IMR-90 (cell line): ENCODE measurements at regions not wholly inside any gene's neighbourhood (a gene's known extent, or its start where the extent isn't known, plus 50 kb on each side); places are given as distances from the start of the nearest gene placed in this dataset.

Experiments
- ATAC-seq: fragments of 200-7000 bp; cut with Tn5 transposase; 2 replicates; pipeline ENCODE4 v1.9.1; 2020; ENCODE audit warnings: low read depth, mild to moderate bottlenecking, moderate library complexity
- BruUV-seq: library from RNA; stranded (reverse); fragments of 400-500 nt; replicated peaks from 2 replicates; lab custom pipeline; 2021; lab: Mats Ljungman, UMichigan
- CTCF ChIA-PET: fragments of 300-600 bp; formaldehyde crosslinking; extraction: SDS; loops from one replicate; lab custom pipeline; 2021; ENCODE audit warnings: antibody characterized with exemption; lab: Yijun Ruan, JAX
- POLR2A ChIA-PET: fragments of 300-600 bp; sonication (Branson Sonifier 250); formaldehyde crosslinking; loops from one replicate; lab custom pipeline; 2022; ENCODE audit warnings: antibody characterized with exemption; ENCODE audit not compliant: unreplicated experiment; lab: Charles Lee
- DNase-seq: peaks from one replicate; pipeline ENCODE4 v3.0.0; 2013
- H2AFZ ChIP-seq: replicated peaks from 2 replicates; pipeline ENCODE3; 2013; ENCODE audit warnings: low read length, mild to moderate bottlenecking; ENCODE audit not compliant: poor library complexity
- H2AK5ac ChIP-seq: 2 replicates; pipeline ENCODE4 v1.6.1; 2013; ENCODE audit warnings: low read depth, low read length, inconsistent platforms
- H2AK9ac ChIP-seq: replicated peaks from 2 replicates; pipeline ENCODE3; 2013; ENCODE audit warnings: mild to moderate bottlenecking, low read depth, low read length, moderate library complexity; ENCODE audit not compliant: poor library complexity
- H2BK120ac ChIP-seq: 2 replicates; pipeline ENCODE4 v1.6.1; 2013; ENCODE audit warnings: low read depth, low read length, inconsistent platforms
- H2BK15ac ChIP-seq: 3 replicates; pipeline ENCODE4 v1.6.1; 2013; ENCODE audit warnings: low read depth, low read length, inconsistent platforms
- H2BK20ac ChIP-seq: 2 replicates; pipeline ENCODE4 v1.6.1; 2013; ENCODE audit warnings: low read depth, mild to moderate bottlenecking, inconsistent platforms, low read length, moderate library complexity
- H2BK5ac ChIP-seq: 2 replicates; pipeline ENCODE4 v1.6.1; 2013; ENCODE audit warnings: mild to moderate bottlenecking, low read depth, low read length, inconsistent platforms; ENCODE audit not compliant: poor library complexity, severe bottlenecking
- H3K14ac ChIP-seq: replicated peaks from 2 replicates; pipeline ENCODE4 v1.6.1; 2013; ENCODE audit warnings: low read depth, low read length, inconsistent platforms
- H3K18ac ChIP-seq: 2 replicates; pipeline ENCODE4 v1.6.1; 2013; ENCODE audit warnings: low read depth, low read length, control low read depth
- H3K23ac ChIP-seq: 2 replicates; pipeline ENCODE4 v1.6.1; 2013; ENCODE audit warnings: low read depth, low read length, inconsistent platforms
- H3K27ac ChIP-seq: 2 replicates; pipeline ENCODE4 v1.5.1; 2013; ENCODE audit warnings: mild to moderate bottlenecking, control low read depth, low read length; ENCODE audit not compliant: insufficient read depth
- H3K27me3 ChIP-seq: 2 replicates; pipeline ENCODE4 v1.6.1; 2013; ENCODE audit warnings: low read length; ENCODE audit not compliant: control insufficient read depth, insufficient read depth
- H3K36me3 ChIP-seq: 2 replicates; pipeline ENCODE4 v1.6.1; 2013; ENCODE audit warnings: low read length, mixed read lengths; ENCODE audit not compliant: control insufficient read depth, insufficient read depth
- H3K4ac ChIP-seq: 2 replicates; pipeline ENCODE4 v1.6.1; 2013; ENCODE audit warnings: low read depth, low read length, inconsistent platforms
- H3K4me1 ChIP-seq: 2 replicates; pipeline ENCODE4 v1.6.1; 2013; ENCODE audit warnings: low read length, mixed read lengths; ENCODE audit not compliant: control insufficient read depth, insufficient read depth
- H3K4me2 ChIP-seq: 2 replicates; pipeline ENCODE4 v1.6.1; 2013; ENCODE audit warnings: low read depth, mild to moderate bottlenecking, control low read depth, low read length, moderate library complexity
- H3K4me3 ChIP-seq: 2 replicates; pipeline ENCODE4 v1.5.1; 2013; ENCODE audit warnings: low read depth, mild to moderate bottlenecking, control low read depth, low read length, moderate library complexity; ENCODE audit not compliant: insufficient read depth
- H3K56ac ChIP-seq: 2 replicates; pipeline ENCODE4 v1.6.1; 2013; ENCODE audit warnings: low read length, inconsistent platforms; ENCODE audit not compliant: insufficient read depth; ENCODE audit errors: extremely low read depth
- H3K79me1 ChIP-seq, 2 experiments: 2 replicates each; pipeline ENCODE4 v1.6.1; 2013; ENCODE audit warnings: low read length in 2 of 2, inconsistent platforms in 1 of 2, low read depth in 1 of 2
- H3K9ac ChIP-seq: 2 replicates; pipeline ENCODE4 v1.6.1; 2013; ENCODE audit warnings: low read depth, low read length, control low read depth
- H3K9me1 ChIP-seq: 2 replicates; pipeline ENCODE4 v1.6.1; 2013; ENCODE audit warnings: low read length, inconsistent platforms; ENCODE audit not compliant: insufficient read depth
- H3K9me3 ChIP-seq: 2 replicates; pipeline ENCODE4 v1.6.1; 2013; ENCODE audit warnings: low read length; ENCODE audit not compliant: control insufficient read depth, insufficient read depth
- H4K20me1 ChIP-seq: 2 replicates; pipeline ENCODE4 v1.6.1; 2013; ENCODE audit warnings: low read length, inconsistent platforms; ENCODE audit not compliant: insufficient read depth
- H4K5ac ChIP-seq: 2 replicates; pipeline ENCODE4 v1.6.1; 2013; ENCODE audit warnings: mild to moderate bottlenecking, low read depth, low read length, control low read depth
- H4K8ac ChIP-seq, 2 experiments: 2 replicates each; pipeline ENCODE4 v1.6.1; 2013; ENCODE audit warnings: low read depth in 2 of 2, low read length in 2 of 2, control low read depth in 1 of 2, inconsistent platforms in 1 of 2
- H4K91ac ChIP-seq: 2 replicates; pipeline ENCODE4 v1.6.1; 2013; ENCODE audit warnings: low read depth, low read length, inconsistent platforms; ENCODE audit not compliant: insufficient read depth
- CEBPB ChIP-seq: IDR thresholded peaks from 2 replicates; pipeline ENCODE4 v1.6.1; 2012; ENCODE audit warnings: low read depth, low read length, improper control_type of control experiment
- MXI1 ChIP-seq: IDR thresholded peaks from 2 replicates; pipeline ENCODE4 v1.6.1; 2012; ENCODE audit warnings: low read depth, mild to moderate bottlenecking, low read length, moderate library complexity, borderline replicate concordance
- RAD21 ChIP-seq: IDR thresholded peaks from 2 replicates; pipeline ENCODE4 v1.6.1; 2012; ENCODE audit warnings: low read length, improper control_type of control experiment
- RFX5 ChIP-seq: IDR thresholded peaks from 2 replicates; pipeline ENCODE4 v1.8.0; 2012; ENCODE audit warnings: low read depth, mild to moderate bottlenecking, low read length, moderate library complexity
- WGBS, 2 experiments: methylation state at CpG; one replicate each; pipeline versions ENCODE4 v1.1.5 to v1.1.7; 2013; ENCODE audit warnings: missing lambda C conversion rate in 2 of 2; ENCODE audit not compliant: insufficient read length in 1 of 2; ENCODE audit errors: extremely low coverage in 2 of 2; 5-methylcytosine and 5-hydroxymethylcytosine counted together
- dilution Hi-C: fragments of 300-500 bp; cut with HindIII; formaldehyde crosslinking; loops from one replicate; pipeline ENCODE4 v1.14.3; 2018; ENCODE audit warnings: low sequenced_read_pairs; ENCODE audit not compliant: unreplicated experiment
- in situ Hi-C: fragments of 300-500 bp; cut with MboI; formaldehyde crosslinking; loops from 3 replicates; pipeline ENCODE4 v1.14.3; 2019; ENCODE audit warnings: low sequenced_read_pairs, inconsistent platforms, mixed read lengths
- intact Hi-C: fragments of 100-400 bp; cut with micrococcal nuclease; formaldehyde crosslinking; loops from 2 replicates; pipeline ENCODE4 v1.10.0; 2022

DNA sequence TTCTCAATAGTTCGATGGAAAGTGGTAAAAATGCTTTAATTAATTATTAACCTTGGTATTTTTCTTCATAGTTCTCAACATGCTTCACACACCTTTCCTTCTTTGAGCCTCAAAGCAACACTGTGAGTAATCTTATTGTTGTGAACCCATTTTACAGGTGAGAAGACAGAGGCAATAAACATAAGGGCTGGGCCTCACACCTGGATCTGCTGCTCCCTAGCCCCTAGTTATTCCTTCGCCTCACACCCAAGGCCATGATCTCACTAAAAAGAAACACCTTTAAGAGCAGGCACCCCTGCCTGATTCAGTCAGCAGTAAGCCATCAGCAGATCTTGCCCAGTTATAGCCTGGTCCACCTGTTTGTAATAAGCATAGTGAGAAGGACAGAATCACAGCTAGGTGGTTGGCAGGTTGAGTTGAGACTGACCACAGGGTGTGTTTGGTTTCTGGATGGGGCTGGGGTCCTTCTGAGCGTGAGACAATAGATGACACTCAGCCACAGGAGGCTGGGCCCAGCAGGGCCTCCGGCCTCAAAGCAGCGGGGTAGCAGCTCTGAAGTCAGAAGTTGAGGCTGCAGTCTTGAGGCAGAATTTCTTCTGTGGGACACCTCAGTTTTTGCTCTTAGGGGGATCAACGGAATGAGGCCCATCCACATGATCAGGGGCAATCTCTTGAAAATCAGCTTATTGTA, 203.9 kb downstream of the RHOU start:
- ChIA-PET CTCF (interaction anchor here (0.6 kb wide), 1 partner anchor 264 kb away, joined by 3 read pairs; no protein-coding TSS in a partner anchor), POLR2A (no interaction called here)
- no peak overlapping the region for H2AFZ ChIP-seq
- no peak overlapping the region for H2AK9ac ChIP-seq
- no peak overlapping the region for H3K56ac ChIP-seq
- no peak overlapping the region for H2BK15ac ChIP-seq
- in situ Hi-C loops (no loop called here), dilution Hi-C loops (no loop called here), intact Hi-C loops (no loop called here)
- ATAC-seq (no peak), DNase-seq (no peak)
- TF ChIP-seq RFX5 (no peak), MXI1 (no peak), CEBPB (no peak), RAD21 (no peak)
- WGBS, 2 experiments: 50% methylated on average over 1 of the region's 6 CpGs; no CpG with 5 or more reads in 1 of the 2 experiments
- no peaks in the 10 kb centered on the region for H3K4me1 ChIP-seq
- no TSS peak for BruUV-seq
- H2BK5ac ChIP-seq: no peak overlapping the region
- no peak overlapping the region for H2AK5ac ChIP-seq
- no peak overlapping the region for H4K8ac ChIP-seq
- no peak overlapping the region for H3K4ac ChIP-seq
- H3K27ac ChIP-seq: no peak overlapping the region
- H2BK20ac ChIP-seq: no peak overlapping the region
- no peaks in the 10 kb centered on the region for H3K9me3 ChIP-seq
- no peak overlapping the region for H4K5ac ChIP-seq
- no peak overlapping the region for H4K91ac ChIP-seq
- no peak overlapping the region for H3K4me2 ChIP-seq
- no peak overlapping the region for H3K4me3 ChIP-seq
- no peak overlapping the region for H3K9ac ChIP-seq
- H2BK120ac ChIP-seq: no peak overlapping the region
- no peak overlapping the region for H3K23ac ChIP-seq
- peaks cover 6% of the 10 kb centered on the region; the same call in 1 of the 2 replicates for H3K27me3 ChIP-seq
- H3K79me1 ChIP-seq: no peaks in the 10 kb centered on the region
- H3K36me3 ChIP-seq: no peaks in the 10 kb centered on the region
- no peaks in the 10 kb centered on the region for H3K9me1 ChIP-seq
- H4K20me1 ChIP-seq: no peaks in the 10 kb centered on the region
- no peak overlapping the region for H3K14ac ChIP-seq
- H3K18ac ChIP-seq: no peak overlapping the region
